ENCODE measurements at regions not wholly inside any gene's neighbourhood (a gene's known extent, or its start where the extent isn't known, plus 50 kb on each side); places are given as distances from the start of the nearest gene placed in this dataset.
"Not testable (repeated sequence)": the region's sequence is repeated elsewhere in the genome, so short reads cannot be mapped to it uniquely, and the experiment has no call there.

DNA sequence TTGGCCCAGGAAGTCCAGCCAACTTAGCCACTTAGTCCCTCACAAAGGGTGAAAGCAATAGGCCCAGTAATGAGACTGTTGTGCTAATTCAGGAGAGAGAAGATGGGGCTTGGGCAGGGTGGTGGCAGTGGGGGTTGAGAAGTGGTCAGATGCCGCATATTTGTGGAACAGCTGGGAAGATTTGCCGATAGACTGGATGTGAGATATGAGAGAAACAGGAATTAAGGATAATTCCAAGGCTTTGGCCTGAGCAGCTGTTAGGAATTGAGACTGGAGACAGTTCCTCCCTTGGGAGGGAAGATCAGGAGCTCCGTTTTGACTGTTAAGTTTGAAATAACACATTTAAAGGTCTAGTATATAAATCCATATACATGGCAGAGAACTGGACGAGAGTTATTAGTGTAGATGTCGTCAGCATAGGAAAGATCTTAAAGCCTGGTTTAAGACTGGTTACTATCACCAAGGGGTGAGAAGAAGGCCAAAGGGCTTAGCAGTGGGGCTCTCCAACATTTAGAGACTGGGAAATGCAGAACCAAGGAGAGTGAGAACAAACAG, 323.7 kb upstream of the FAM78B start:
- no peak for DNase-seq (ENCODE audit: low read depth)

GRCh38 chr1:166493765-166494164, 327.0 kb upstream of the FAM78B start:
- not testable (repeated sequence) for DNase-seq (ENCODE audit: low read depth)

GRCh38 chr1:166507347-166507746, 331.9 kb upstream of the POGK start:
- no peak for DNase-seq (ENCODE audit: low read depth)

DNA sequence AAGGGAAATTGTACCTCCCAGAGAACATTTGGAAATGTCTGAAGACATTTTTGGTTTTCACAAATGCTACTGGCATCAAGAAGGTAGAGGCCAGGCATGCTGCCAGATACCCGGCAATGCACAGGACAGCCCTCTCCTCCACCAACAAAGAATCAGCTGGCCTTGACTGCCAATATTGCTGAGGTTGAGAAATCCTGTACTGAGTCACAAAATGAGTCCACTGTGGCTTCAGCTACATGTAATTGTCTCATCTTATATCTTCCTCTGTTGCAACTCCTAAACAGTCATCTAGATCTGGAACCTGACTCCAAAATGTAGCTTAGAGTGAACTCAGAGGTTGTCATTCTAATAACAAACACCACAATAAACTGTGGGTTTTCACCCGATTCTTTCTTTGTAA, 327.5 kb upstream of the POGK start:
- no peak for DNase-seq (ENCODE audit: low read depth)

DNA sequence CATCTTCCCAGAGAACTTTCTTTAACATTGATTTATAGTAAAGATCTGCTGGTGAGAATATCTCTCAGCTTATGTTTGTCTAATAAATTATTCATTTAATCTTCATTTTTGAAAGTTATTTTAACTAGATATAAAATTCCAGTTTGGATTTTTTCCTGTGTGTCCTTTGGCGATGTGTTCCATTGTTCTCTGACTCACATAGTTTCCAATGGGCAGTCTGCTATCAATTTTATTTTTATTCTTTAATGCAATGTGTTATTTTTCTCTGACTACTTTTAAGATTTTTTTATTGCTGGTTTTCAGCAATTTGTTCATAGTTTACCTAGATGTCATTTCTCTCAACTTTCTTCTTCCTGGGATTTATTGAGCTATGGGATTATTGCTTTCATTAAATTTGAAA, 325.2 kb upstream of the POGK start:
- no peak for DNase-seq (ENCODE audit: low read depth)

- DNase-seq (ENCODE audit: low read depth): no peak
These were observed 311.5 kb upstream of the POGK start for GRCh38 chr1:166527752-166528151.

- no peak for DNase-seq (ENCODE audit: low read depth)
These were observed 300.6 kb upstream of the POGK start for GRCh38 chr1:166538646-166539045.

GRCh38 chr1:166544036-166544435, 295.2 kb upstream of the POGK start:
- no peak for DNase-seq (ENCODE audit: low read depth)

- DNase-seq (ENCODE audit: low read depth): no peak
These were observed 294.7 kb upstream of the POGK start for GRCh38 chr1:166544561-166544960.

DNA sequence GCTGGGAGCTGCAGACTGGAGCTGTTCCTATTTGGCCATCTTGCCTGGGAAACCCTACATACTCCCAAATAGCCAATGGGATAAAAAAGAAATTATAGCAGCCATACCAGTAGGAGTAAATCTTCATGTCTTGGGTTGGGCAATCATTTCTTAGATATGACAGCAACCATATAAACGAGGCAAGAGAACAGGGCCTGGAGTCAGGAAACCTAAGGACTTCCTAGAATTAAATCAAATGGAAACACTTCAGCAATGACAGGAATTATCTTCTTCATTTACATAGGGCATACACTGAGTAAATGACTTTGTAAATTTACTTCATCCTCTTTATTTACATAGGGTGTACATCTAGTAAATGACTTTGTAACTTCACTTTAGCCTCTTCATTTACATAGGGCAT, 286.6 kb upstream of the POGK start:
- no peak for DNase-seq (ENCODE audit: low read depth)

DNA sequence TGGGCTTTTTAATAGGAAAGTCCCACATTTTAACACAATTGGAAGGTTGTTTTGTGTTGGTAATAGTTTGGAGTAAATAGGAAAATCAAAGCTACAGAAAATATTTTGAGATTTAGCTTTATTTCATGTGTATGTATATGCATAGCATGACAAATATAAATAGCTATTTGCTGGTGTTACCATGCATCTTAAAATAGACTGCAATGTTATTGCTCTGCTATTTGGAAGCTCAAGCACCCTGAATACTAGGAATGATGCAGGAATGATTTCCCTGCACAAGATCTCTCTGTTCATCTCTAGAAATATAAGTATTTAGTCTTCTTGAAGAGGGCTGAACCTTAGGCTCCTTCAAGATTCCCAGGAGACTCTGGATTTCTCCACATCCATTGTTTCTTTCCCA, 268.3 kb upstream of the POGK start:
- no peak for DNase-seq (ENCODE audit: low read depth)

- no peak for DNase-seq (ENCODE audit: low read depth)
These were observed 266.1 kb upstream of the POGK start for GRCh38 chr1:166573199-166573598.

DNA sequence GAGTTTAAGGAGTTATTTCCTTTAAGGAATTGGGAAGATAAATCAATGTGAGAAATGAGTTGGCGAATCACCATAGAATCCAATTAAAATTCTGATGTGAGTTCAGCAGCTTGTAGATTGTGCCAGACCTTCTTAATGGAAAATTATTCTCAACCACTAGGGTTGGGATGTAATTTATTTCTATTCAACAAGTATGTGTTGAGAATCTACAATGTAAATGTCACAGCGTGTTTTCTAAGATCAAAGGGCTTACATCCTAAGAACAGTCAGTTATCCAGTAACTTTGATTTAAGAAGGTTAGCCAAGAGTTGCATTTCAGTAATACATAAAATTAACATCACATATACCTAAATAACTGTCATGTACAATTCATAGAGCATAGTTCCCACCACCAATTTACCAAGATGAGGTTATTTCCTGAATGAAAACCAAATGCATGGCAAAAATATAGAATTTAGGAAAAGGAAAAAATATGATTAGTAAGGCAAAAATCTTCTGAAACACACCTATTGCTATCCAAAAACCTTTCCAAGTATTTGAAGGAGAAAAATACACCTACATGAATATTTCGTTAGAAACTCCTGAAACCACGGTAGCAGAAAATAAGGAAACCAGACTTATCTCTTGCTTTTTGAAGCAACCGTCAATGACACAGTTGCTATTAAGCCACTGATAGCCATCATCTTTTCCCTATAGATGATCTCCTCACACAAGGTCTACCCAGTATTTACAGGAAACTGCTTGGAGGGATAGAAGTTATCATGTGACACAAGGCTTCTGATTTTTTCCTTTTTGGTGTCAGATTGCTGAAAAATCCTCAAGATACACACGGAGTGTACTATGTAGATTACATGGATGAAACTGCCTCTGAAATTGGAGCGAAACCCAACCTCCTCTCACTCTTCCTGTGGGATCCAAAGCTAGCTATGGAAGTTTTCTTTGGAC, 259.4 kb upstream of the POGK start:
- no peak for DNase-seq (ENCODE audit: low read depth)

DNA sequence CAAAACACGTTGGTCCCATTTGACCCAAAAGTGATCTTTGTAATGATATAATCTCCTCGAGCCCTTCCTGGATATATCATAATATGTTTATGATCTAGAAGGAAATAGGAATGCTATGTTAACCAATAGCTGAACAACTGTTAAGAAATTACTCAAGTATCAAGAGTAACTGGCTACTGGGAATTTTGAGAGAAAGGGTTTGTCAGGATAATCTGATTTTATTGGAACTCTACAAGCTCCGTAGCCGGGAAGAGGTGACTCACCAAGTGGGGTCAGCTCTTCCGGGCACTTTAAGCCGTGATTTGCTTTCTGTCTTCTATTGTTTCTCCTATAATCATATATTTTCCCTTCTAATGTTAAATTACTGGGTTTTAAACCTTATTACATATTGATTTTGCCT, 250.5 kb upstream of the POGK start:
- DNase-seq (ENCODE audit: low read depth): no peak

DNA sequence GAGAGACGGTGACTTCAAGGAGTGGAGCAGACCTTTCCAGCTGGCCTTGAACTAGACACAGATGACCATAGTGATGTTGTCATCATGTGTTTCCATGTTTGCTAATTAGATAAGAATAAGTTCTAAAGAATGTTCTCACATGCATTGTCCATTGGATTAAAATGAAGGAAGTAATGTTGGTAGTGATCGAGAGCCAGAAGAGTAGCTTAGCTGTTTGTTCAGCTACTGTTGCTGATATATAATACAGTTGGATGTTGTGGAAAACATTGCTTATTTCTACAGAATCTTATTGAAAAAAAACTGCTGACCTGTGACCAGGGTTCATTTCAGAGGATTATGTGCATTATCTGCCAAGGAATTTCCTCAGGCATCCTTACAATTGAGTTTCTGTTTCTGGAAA, 249.1 kb upstream of the POGK start:
- DNase-seq (ENCODE audit: low read depth): no peak

GRCh38 chr1:166594646-166595045, 244.6 kb upstream of the POGK start:
- DNase-seq (ENCODE audit: low read depth): no peak

- no peak for DNase-seq (ENCODE audit: low read depth)
These were observed 241.8 kb upstream of the POGK start for GRCh38 chr1:166597516-166597915.

- DNase-seq (ENCODE audit: low read depth): no peak
These were observed 238.7 kb upstream of the POGK start for GRCh38 chr1:166600574-166600973.

DNA sequence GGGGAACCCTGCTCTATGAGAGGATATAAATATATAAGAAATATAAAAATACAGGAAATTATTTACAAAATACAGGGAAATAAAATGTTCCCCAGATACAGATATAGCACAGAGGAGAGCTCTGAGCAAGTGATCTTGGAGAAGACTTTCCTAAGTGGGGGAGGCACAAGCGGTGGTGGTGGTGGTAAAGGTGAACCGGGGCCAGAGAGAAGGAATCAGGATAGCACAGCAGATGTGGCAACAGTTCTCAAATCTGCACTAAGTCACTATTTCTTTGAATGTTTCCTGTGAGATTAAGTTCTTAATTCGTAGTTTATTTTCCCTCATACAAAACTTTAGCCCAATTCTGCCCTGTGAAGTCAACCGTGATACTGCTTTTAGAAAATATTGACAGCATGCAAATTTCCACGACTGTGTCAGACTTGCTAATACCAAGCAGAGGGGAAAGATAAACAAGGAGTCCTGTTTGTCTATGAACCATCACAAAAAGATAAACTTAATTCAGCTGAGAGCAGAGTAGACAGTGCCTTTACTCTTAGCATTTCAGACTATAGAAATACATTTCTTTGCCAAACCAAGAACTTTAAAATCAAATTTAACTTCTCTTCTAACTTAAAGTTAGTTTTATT, 237.5 kb upstream of the POGK start:
- no peak for DNase-seq (ENCODE audit: low read depth)

DNA sequence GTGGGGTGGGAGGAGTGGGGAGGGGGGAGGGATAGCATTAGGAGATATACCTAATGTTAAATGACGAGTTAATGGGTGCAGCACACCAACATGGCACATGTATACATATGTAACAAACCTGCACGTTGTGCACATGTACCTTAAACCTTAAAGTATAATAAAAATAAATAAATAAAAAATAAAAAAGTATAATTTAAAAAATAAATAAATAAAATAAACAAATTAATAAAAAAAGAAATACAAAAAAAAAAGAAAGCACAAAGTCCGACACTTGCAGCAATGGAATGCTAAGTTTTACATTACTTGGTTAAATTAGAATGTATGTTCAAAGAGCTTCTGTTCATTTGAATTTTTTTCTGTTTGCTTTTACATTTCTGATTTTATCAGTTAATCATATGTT, 236.5 kb upstream of the POGK start:
- DNase-seq (ENCODE audit: low read depth): not testable (repeated sequence)

DNA sequence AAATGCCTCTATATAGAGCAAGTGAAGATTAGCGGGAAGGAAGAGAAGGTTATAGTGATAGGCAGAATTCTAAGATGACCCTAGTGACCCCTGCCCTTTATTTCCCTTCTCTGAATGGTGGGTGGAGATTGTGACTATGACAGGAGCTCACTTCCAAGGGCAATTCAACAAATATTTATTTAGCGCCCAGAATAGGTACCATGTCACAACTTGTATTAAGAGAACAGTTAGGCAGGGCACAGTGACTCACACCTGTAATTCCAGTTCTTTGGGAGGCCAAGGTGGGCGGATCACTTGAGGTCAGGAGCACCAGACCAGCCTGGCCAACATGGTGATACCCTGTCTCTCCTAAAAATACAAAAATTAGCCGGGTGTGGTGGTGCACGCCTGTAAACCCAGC, 236.0 kb upstream of the POGK start:
- DNase-seq (ENCODE audit: low read depth): no peak

- no peak for DNase-seq (ENCODE audit: low read depth)
These were observed 234.1 kb upstream of the POGK start for GRCh38 chr1:166605137-166605536.

DNA sequence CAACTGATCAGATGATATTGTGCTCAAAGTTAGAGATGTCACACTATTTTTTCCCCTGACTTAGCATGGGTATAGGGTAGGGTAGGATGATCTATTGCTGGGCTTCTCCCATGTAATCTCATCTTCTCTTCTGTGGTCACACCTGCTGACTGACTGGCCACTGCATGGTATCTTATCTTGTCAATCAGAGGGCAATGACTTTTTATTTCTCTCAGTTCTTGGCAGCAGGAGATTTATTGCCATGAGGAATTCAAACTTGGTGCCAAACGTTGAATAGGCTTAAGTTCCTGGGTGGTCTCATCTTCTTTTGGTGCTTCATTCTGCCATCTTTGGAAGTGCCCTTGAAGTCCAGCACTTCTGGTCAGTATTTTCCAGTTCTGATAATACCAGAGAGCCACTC, 226.4 kb upstream of the POGK start:
- no peak for DNase-seq (ENCODE audit: low read depth)

All from activated T-helper 9 cell treated with anti-CD3 and anti-CD28 coated beads, Interleukin-2, amount 50 U/mL, for 16 hours (primary cell).